GM23338 (cell line): ENCODE measurements at regions not wholly inside any gene's neighbourhood (a gene's known extent, or its start where the extent isn't known, plus 50 kb on each side); places are given as distances from the start of the nearest gene placed in this dataset.

Source experiments
- CREB1 ChIP-seq: fragments of 250-450 bp; sonication (Bioruptor Pico); IDR thresholded peaks from 2 replicates; pipeline ENCODE4 v1.5.0; 2020; ENCODE audit warnings: low read depth, mild to moderate bottlenecking, moderate library complexity
- EZH2 ChIP-seq: fragments of 200-600 bp; sonication (generic); IDR thresholded peaks from one replicate; pipeline ENCODE4 v1.8.0; 2017; ENCODE audit warnings: antibody characterized with exemption, mild to moderate bottlenecking, low read depth; ENCODE audit not compliant: unreplicated experiment

DNA sequence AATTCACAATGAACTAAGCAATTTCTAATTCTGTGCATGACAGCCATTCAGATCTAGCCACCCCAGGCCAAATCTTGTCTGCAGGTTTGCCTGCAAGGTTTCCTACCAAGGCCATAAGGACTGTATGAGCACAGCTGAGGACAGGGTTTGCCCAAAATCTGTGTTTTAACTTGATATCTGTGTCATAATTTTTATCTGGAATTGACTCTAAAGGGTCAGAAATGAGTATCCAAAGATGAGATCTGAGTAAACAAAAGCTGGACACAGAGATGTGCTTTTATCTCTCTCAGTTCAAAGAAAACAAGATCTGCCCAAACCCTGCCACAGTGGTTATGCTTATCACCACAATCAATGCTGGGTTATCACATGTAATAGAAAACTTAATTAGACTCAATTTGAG lies 154.6 kb upstream of the COL8A1 start:
- TF ChIP-seq CREB1 (CRISPR knock-in tag): no peak
- no peak for TF ChIP-seq EZH2
